ENCODE measurements at regions not wholly inside any gene's neighbourhood (a gene's known extent, or its start where the extent isn't known, plus 50 kb on each side); places are given as distances from the start of the nearest gene placed in this dataset.
"Not testable (repeated sequence)": the region's sequence is repeated elsewhere in the genome, so short reads cannot be mapped to it uniquely, and the experiment has no call there.

DNA sequence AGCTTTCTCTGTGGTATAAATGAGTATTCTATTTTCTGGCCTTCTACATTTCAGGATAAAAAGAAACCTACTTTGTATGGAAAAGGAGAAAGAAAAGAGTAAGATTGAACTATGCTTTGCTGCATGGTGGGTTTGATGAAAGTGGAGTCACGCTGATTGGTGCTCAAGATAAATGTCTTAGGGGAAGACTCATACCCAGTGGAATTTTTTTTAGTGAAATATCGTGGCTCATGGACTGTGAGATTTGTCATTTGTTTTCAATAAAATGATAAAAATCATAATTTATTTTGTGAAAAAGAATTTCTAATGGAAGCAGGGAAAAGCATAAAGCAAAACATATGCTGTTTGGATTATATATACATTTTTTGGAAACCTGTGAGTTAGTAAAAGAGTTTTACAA, 292.5 kb downstream of the ZPLD1 start:
- H3K27me3 ChIP-seq (replicated peaks; ENCODE audit: insufficient read depth) = no peaks in the 10 kb centered on the region
- H3K36me3 ChIP-seq = no peaks in the 10 kb centered on the region
- H3K27ac ChIP-seq = no peak overlapping the region
- ATAC-seq (ENCODE audit: insufficient number of reproducible peaks, low FRiP score, low read depth) = no peak
- no peaks in the 10 kb centered on the region for H3K4me1 ChIP-seq (ENCODE audit: control insufficient read depth in 1 of 2, low read depth in 2 of 2)
- no peaks in the 10 kb centered on the region for H3K9me3 ChIP-seq
- TF ChIP-seq, protein P1, sequence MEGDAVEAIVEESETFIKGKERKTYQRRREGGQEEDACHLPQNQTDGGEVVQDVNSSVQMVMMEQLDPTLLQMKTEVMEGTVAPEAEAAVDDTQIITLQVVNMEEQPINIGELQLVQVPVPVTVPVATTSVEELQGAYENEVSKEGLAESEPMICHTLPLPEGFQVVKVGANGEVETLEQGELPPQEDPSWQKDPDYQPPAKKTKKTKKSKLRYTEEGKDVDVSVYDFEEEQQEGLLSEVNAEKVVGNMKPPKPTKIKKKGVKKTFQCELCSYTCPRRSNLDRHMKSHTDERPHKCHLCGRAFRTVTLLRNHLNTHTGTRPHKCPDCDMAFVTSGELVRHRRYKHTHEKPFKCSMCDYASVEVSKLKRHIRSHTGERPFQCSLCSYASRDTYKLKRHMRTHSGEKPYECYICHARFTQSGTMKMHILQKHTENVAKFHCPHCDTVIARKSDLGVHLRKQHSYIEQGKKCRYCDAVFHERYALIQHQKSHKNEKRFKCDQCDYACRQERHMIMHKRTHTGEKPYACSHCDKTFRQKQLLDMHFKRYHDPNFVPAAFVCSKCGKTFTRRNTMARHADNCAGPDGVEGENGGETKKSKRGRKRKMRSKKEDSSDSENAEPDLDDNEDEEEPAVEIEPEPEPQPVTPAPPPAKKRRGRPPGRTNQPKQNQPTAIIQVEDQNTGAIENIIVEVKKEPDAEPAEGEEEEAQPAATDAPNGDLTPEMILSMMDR (IDR thresholded peaks at IDR 0.05) = no peak
- no peak overlapping the region for H3K4me3 ChIP-seq
- no peak for DNase-seq (ENCODE audit: low spot score)

DNA sequence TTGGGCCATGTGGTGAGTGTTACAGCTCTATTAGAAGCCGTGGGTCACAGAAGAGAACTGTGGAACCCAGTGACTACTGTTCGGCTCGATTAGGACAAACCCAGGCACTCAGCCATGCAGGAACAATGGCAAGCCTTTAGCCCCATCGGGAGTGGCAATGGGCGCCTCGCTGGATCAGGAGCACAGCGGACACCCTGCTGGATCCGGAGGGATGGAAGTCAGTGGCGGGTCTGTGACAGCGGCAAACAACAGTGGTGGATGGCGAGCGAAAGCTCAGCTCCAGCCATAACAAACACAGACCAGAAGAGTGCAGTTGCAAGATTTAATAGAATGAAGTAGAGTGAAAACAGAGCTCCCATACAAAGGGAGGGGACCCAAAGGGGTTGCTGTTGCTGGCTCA, 297.8 kb downstream of the ZPLD1 start:
- H3K4me3 ChIP-seq; H3K27me3 ChIP-seq (replicated peaks; ENCODE audit: insufficient read depth); DNase-seq (ENCODE audit: low spot score); H3K36me3 ChIP-seq; ATAC-seq (ENCODE audit: insufficient number of reproducible peaks, low FRiP score, low read depth); H3K9me3 ChIP-seq; H3K27ac ChIP-seq: not testable (repeated sequence)
- peaks cover 9 to 17% of the 10 kb centered on the region in 2 donors for H3K4me1 ChIP-seq (ENCODE audit: control insufficient read depth in 1 of 2, low read depth in 2 of 2)

DNA sequence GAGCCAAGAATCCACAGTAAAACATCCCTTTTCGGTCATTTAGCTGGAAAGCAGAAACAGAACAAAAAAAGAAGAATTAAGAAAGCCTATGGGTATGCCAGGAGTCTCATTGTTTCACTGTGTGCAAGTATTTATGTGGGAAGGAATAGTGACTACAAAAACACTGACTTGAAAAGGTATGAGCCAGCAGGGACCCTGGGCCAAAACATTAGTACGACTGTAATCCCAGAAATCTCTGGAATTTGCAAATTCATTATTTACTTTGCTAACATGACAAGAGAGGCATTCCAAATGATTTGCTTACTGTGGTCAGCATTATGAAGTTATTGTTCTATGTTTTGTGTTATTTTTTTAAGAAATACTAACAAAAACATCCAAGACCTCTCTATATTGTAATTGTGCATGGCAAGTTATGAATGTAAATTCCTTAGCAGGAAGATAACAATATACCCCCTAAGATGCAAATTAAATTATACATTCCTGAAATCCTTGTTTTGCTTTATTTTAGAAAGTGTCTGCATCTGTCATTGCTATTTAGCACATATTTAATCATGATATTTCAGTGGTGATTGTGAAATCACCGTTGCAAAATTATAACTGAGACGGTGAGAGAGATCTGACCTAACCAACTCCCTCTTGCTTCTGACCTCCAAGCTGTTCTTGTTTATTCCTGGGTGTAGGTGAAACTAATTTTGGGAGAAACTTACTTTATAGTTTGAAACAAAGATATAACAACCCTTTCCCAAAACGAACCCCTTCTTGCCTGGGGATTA, 299.2 kb downstream of the ZPLD1 start:
- DNase-seq (ENCODE audit: low spot score) (no peak), ATAC-seq (ENCODE audit: insufficient number of reproducible peaks, low FRiP score, low read depth) (no peak)
- Histone ChIP-seq H3K4me1 (ENCODE audit: control insufficient read depth in 1 of 2, low read depth in 2 of 2) (peaks cover 9 to 17% of the 10 kb centered on the region in 2 donors), H3K9me3 (no peaks in the 10 kb centered on the region), H3K4me3 (no peak overlapping the region), H3K27me3 (replicated peaks; ENCODE audit: insufficient read depth) (no peaks in the 10 kb centered on the region), H3K36me3 (no peaks in the 10 kb centered on the region), H3K27ac (no peak overlapping the region)
- TF ChIP-seq, protein P1 (IDR thresholded peaks at IDR 0.05) = no peak

DNA sequence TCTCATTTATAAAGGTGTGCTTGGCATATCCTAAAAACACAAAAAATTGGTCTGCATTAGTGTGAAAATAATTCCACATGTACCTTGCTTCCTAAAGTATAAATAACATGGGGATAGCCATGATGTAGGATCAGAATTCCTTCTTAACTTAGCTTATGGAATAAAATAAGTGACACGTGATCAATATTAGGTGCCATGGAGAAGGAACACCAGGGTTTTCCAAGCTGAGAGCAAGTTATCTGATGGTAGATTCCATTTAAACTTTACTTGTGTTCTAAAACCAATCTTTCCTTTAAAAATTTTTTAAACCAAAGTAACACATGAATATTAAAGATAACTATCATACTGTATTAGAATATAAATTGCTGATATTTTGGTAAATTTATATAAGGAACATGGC, 300.5 kb downstream of the ZPLD1 start:
- no peak for DNase-seq (ENCODE audit: low spot score)
- no peaks in the 10 kb centered on the region for H3K36me3 ChIP-seq
- TF ChIP-seq, protein P1 (IDR thresholded peaks at IDR 0.05) = no peak
- ATAC-seq (ENCODE audit: insufficient number of reproducible peaks, low FRiP score, low read depth) = no peak
- no peak overlapping the region for H3K27ac ChIP-seq
- H3K9me3 ChIP-seq = no peaks in the 10 kb centered on the region
- H3K27me3 ChIP-seq (replicated peaks; ENCODE audit: insufficient read depth) = no peaks in the 10 kb centered on the region
- no peak overlapping the region for H3K4me3 ChIP-seq
- H3K4me1 ChIP-seq (ENCODE audit: control insufficient read depth in 1 of 2, low read depth in 2 of 2) = peaks cover 9 to 17% of the 10 kb centered on the region in 2 donors

DNA sequence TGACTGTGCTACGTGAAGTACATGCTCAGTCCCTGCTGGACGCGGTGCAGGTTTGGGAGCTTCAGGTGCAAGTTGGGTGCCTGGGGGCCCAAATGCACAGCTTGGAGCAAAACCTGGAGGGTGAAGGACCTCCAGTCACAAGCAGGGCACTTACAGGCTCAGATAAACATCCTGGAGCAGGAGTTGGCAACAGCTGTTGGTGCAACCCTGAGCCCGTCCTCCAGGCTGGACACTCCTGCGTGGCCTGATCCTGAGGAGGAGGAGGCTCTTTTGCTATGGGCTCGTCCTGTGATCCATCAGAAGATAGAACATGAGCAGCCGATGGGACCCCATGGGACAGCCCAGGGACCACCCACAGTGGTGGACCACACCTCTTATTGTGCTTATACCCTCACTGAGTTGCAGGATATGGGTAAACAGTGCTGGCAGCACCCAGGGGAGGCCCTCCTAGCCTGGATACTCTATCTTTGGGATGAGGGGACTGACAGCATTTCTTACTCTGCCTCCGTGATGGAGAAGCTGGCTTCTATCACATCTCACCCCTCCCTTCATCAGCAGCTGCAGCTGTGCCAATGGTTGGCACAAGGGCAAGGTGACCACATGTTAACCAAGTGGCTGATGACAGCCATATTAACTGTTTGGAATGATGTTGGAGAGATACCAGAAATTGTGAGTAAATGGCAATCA, 301.6 kb downstream of the ZPLD1 start:
- no peak overlapping the region for H3K4me3 ChIP-seq
- peaks cover 9 to 17% of the 10 kb centered on the region in 2 donors for H3K4me1 ChIP-seq (ENCODE audit: control insufficient read depth in 1 of 2, low read depth in 2 of 2)
- no peaks in the 10 kb centered on the region for H3K36me3 ChIP-seq
- no peak for DNase-seq (ENCODE audit: low spot score)
- no peak overlapping the region for H3K27ac ChIP-seq
- ATAC-seq (ENCODE audit: insufficient number of reproducible peaks, low FRiP score, low read depth) = no peak
- no peaks in the 10 kb centered on the region for H3K27me3 ChIP-seq (replicated peaks; ENCODE audit: insufficient read depth)
- TF ChIP-seq, protein P1 (IDR thresholded peaks at IDR 0.05) = no peak
- H3K9me3 ChIP-seq = no peaks in the 10 kb centered on the region

Data from thoracic aorta (tissue), 2 donors.